Prostate gland (tissue), 2 donors: ENCODE measurements at regions not wholly inside any gene's neighbourhood (a gene's known extent, or its start where the extent isn't known, plus 50 kb on each side); places are given as distances from the start of the nearest gene placed in this dataset.

Experiments
- DNase-seq: peaks from one replicate; pipeline ENCODE4 v3.0.0-alpha.2; 2019; ENCODE audit warnings: low spot score
- H3K27ac ChIP-seq, 2 donors: fragments of 200-600 bp; sonication (generic); 2 replicates each; pipeline ENCODE4 v1.5.1; 2017 to 2019
- H3K27me3 ChIP-seq: fragments of 200-600 bp; sonication (generic); replicated peaks from 2 replicates; pipeline ENCODE4 v1.5.1; 2019; ENCODE audit not compliant: insufficient read depth
- H3K36me3 ChIP-seq, 2 donors: fragments of 200-600 bp; sonication (generic); 1 replicate in 1 of 2; 2 replicates in 1 of 2; pipeline versions ENCODE4 v1.5.1 to v1.8.1; 2017 to 2019
- H3K4me1 ChIP-seq: fragments of 200-600 bp; sonication (generic); replicated peaks from 2 replicates; pipeline ENCODE4 v1.5.1; 2019
- H3K4me3 ChIP-seq, 2 donors: fragments of 200-600 bp; sonication (generic); 2 replicates each; pipeline ENCODE4 v1.5.1; 2017 to 2019
- H3K9me3 ChIP-seq: fragments of 200-600 bp; sonication (generic); 2 replicates; pipeline ENCODE4 v1.5.1; 2017
- CTCF ChIP-seq, 4 experiments: fragments of 200-600 bp in 2 of 4; fragments of 450-650 bp in 2 of 4; sonication (generic) in 2 of 4; IDR thresholded peaks; 1 replicate in 3 of 4; 2 replicates in 1 of 4; pipeline ENCODE4 v1.5.1; 2016 to 2019; ENCODE audit warnings: antibody characterized with exemption in 4 of 4, mild to moderate bottlenecking in 2 of 4, moderate library complexity in 2 of 4
- POLR2A ChIP-seq: fragments of 450-650 bp; IDR thresholded peaks from one replicate; pipeline ENCODE4 v1.6.1; 2016; ENCODE audit warnings: antibody characterized with exemption, mild to moderate bottlenecking
- POLR2AphosphoS5 ChIP-seq: sonication (generic); formaldehyde crosslinking; IDR thresholded peaks from one replicate; pipeline ENCODE4 v1.6.1; 2017; ENCODE audit warnings: antibody characterized with exemption
- WGBS: methylation state at CpG from one replicate; pipeline ENCODE4 v1.1.5; 2018; 5-methylcytosine and 5-hydroxymethylcytosine counted together
- intact Hi-C: fragments of 100-400 bp; cut with DNase I; formaldehyde crosslinking; loops from one replicate; pipeline ENCODE4 v1.14.2; 2022

GRCh38 chr5:135158314-135158697 lies 124.3 kb upstream of the PITX1 start:
- Histone ChIP-seq H3K36me3 (no peaks in the 10 kb centered on the region), H3K9me3 (no peaks in the 10 kb centered on the region), H3K4me1 (no peaks in the 10 kb centered on the region), H3K27me3 (peaks cover 2% of the 10 kb centered on the region), H3K27ac (no peak overlapping the region), H3K4me3 (no peak overlapping the region)
- DNase-seq, result no peak
- WGBS, result 76% methylated on average over 1 of the region's 1 CpG
- intact Hi-C loops, result no loop called here
- TF ChIP-seq POLR2AphosphoS5, result no peak
- TF ChIP-seq CTCF (IDR thresholded peaks at IDR 0.05), result no peak
- TF ChIP-seq POLR2A, result no peak

- Histone ChIP-seq H3K4me1 (no peaks in the 10 kb centered on the region), H3K9me3 (no peaks in the 10 kb centered on the region), H3K4me3 (no peak overlapping the region), H3K27ac (no peak overlapping the region), H3K27me3 (no peaks in the 10 kb centered on the region), H3K36me3 (no peaks in the 10 kb centered on the region)
- intact Hi-C loops, result no loop called here
- no peak for DNase-seq
- TF ChIP-seq POLR2A (no peak), POLR2AphosphoS5 (no peak), CTCF (IDR thresholded peaks at IDR 0.05) (no peak)
- 98% methylated on average over 6 of the region's 6 CpGs for WGBS
Measured at GRCh38 chr5:135157421-135158313, 123.6 kb upstream of the PITX1 start.

- Histone ChIP-seq H3K27me3 (no peaks in the 10 kb centered on the region), H3K27ac (no peak overlapping the region), H3K9me3 (no peaks in the 10 kb centered on the region), H3K4me3 (no peak overlapping the region), H3K4me1 (no peaks in the 10 kb centered on the region), H3K36me3 (no peaks in the 10 kb centered on the region)
- no peak for DNase-seq
- no peak for TF ChIP-seq CTCF (IDR thresholded peaks at IDR 0.05)
- no peak for TF ChIP-seq POLR2AphosphoS5
- TF ChIP-seq POLR2A, result no peak
- intact Hi-C loops, result no loop called here
- 68% methylated on average over 11 of the region's 11 CpGs for WGBS
Measured at GRCh38 chr5:135156715-135157404, 122.8 kb upstream of the PITX1 start.

- no peak for DNase-seq
- no peaks in the 10 kb centered on the region for H3K36me3 ChIP-seq
- intact Hi-C loops, result no loop called here
- 94% methylated on average over 6 of the region's 6 CpGs for WGBS
- H3K9me3 ChIP-seq, result no peaks in the 10 kb centered on the region
- no peak for TF ChIP-seq POLR2AphosphoS5
- TF ChIP-seq POLR2A, result no peak
- TF ChIP-seq CTCF (IDR thresholded peaks at IDR 0.05), result no peak
- no peak overlapping the region for H3K27ac ChIP-seq
- H3K4me1 ChIP-seq, result no peaks in the 10 kb centered on the region
- no peak overlapping the region for H3K4me3 ChIP-seq
- H3K27me3 ChIP-seq, result no peaks in the 10 kb centered on the region
Measured at GRCh38 chr5:135156337-135156714, 122.3 kb upstream of the PITX1 start.
